ENCODE measurements at regions not wholly inside any gene's neighbourhood (a gene's known extent, or its start where the extent isn't known, plus 50 kb on each side); places are given as distances from the start of the nearest gene placed in this dataset.

DNA sequence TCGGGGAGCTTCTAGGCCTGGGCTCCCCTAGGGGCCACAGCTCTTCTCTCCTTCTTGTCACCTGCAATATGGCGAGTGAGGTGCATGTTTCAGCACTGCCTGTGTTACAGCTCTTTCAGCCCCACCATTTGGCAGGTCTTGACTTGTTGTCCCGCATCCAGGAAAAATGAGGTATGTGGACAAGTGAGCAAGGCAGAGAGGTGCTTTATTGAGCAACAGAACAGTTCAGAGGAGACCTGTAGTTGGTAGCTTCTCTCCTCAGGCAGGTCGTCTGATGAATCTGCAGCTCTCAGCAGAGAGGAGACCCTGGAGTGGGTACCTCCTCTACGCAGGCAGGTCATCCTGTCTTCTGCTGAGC lies 208.2 kb upstream of the USP25 start:
- TF ChIP-seq, protein P1, sequence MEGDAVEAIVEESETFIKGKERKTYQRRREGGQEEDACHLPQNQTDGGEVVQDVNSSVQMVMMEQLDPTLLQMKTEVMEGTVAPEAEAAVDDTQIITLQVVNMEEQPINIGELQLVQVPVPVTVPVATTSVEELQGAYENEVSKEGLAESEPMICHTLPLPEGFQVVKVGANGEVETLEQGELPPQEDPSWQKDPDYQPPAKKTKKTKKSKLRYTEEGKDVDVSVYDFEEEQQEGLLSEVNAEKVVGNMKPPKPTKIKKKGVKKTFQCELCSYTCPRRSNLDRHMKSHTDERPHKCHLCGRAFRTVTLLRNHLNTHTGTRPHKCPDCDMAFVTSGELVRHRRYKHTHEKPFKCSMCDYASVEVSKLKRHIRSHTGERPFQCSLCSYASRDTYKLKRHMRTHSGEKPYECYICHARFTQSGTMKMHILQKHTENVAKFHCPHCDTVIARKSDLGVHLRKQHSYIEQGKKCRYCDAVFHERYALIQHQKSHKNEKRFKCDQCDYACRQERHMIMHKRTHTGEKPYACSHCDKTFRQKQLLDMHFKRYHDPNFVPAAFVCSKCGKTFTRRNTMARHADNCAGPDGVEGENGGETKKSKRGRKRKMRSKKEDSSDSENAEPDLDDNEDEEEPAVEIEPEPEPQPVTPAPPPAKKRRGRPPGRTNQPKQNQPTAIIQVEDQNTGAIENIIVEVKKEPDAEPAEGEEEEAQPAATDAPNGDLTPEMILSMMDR (conservative IDR thresholded peaks at IDR 0.05 in 1 of 2, IDR thresholded peaks at IDR 0.05 in 1 of 2; ENCODE audit: extremely low read depth in 1 of 2, insufficient read depth in 1 of 2, low read depth in 1 of 2, low read length in 2 of 2): no peak
- no peak for TF ChIP-seq EZH2 (IDR thresholded peaks at IDR 0.05; ENCODE audit: borderline replicate concordance, low read length)
